Dermis blood vessel endothelial cell (primary cell): ENCODE measurements at regions not wholly inside any gene's neighbourhood (a gene's known extent, or its start where the extent isn't known, plus 50 kb on each side); places are given as distances from the start of the nearest gene placed in this dataset.
"Not testable (repeated sequence)": the region's sequence is repeated elsewhere in the genome, so short reads cannot be mapped to it uniquely, and the experiment has no call there.

Experiments used
- DNase-seq: peaks from one replicate; pipeline ENCODE4 v3.0.0; 2010

DNA sequence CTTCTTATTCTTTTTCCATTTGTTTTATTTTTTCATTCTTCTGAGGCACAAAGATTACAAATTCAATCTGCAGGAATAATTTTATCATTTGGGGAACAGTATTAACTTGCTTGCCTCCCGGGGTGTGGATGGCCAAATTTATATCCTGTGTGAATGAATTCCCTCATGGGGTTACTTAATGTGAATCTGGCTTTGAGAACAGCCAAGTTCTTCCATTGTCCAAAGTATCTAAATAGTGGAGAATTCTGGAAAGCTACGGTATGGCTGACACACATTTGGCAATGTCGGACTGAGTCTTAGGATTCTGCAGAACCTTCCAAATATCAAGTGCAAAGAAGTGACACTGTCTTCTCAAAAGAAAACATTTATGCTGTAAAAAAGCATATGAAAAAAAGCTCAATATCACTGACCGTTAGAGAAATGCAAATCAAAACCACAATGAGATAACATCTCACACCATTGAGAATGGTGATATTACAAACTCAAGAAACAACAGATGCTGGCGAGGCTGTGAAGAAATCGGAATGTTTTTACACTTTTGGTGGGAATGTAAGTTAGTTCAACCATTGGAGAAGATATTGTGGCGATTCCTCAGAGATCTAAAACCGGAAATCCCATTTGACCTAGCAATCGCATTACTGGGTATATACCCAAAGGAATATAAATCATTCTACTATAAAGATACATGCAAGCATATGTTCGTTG is 620.2 kb downstream of the EFNB2 start:
- no peak for DNase-seq

DNA sequence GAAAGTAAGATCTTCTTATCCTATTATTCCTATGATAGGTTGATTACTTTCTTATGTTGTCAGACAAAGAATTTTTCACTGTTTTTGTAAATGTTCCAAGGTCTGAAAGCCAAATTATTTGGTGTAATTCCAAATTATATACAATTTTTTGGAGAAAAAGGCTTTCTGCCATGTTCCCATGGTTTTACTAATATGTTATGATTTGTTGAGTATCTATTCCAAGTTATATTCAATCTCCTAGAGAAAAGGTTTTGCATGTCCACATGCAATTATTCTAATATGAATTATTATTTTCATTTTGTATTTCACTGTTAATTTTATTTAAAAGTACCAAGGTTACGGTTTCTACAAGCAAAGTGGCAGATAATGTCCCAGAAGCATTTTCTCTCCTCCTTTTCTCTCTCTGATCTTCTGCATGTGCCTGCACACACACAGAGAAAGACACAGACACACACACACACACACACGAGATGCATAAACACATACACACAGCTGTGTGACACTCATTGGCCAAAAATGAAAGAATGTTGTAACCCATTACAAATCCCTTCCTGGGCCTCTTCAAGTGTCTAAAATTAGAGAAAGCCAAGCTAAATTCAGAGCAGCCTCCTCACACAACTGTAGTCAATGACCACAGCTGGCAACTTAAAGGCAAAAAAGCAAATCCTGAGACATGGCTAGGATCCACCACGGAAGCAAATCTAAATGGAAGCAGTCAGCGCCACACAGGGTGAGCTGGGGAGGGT is 621.0 kb downstream of the EFNB2 start:
- DNase-seq = no peak

DNA sequence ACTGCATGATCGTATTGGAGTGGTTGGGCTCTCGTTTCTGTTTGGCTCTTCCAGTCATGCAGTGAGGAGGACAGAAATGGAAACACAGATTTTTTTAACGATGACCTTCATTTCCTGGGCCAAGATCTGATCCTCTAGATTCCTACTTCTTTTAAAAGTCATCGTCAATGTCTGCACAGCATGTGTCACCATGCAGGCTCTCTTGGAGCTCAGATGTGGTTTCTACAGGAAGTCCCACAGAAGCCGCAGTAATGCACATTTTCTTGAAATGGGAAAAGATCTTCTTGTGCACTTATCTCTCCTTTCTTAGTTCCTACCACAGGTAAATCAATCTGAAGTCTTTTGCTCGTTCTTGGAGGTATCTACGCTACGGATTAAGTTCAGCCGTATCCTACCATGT is 626.9 kb downstream of the EFNB2 start:
- DNase-seq = no peak

DNA sequence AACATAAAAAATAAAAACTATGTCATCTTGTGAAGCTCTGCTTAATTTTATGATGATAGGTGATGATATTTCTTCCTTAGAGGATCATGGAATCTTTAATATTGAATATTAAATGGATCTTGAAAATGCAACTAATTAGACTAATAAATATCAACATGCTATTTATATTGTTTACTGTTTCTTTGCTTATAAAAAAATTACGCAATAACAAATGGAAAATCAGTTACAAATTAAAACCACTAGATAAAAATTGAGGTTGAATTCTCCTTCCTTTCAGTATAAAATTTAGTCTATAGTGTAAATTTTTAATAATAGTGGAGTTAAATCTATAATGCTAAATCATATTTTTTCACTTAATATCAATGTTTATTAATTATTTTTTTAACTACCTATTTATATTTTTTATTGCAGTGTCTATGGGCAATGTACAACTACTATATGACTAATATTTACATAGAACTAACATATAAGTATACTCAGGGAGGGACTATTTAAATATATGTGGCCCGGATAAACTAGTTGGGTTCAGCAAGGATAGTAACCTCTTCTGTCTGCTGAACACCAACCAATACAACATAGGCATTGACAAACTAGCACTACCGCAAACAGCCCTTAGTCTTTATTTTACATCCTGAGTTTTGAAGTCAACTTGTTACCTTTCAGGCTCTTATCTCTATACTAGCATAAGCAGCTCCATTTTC is 628.0 kb downstream of the EFNB2 start:
- no peak for DNase-seq

DNA sequence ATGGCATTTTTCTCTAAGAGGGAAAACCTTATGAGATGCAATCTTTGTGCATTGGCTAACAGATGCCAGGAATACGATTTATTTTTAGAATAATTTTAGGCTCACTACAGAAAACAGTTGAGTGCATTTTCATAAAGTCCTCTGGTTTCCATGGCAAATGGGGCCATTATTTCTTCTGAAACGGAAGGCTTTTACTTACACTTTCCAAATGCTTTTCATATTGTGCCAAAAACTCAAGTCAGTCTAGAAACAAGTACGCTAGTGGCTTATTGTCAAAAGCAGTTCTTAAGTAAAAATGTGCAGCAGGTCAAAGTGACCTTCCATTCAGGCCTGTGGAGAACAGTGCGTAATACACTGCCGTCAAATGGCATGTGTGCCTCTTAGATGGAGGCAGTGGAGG is 628.7 kb downstream of the EFNB2 start:
- no peak for DNase-seq

DNA sequence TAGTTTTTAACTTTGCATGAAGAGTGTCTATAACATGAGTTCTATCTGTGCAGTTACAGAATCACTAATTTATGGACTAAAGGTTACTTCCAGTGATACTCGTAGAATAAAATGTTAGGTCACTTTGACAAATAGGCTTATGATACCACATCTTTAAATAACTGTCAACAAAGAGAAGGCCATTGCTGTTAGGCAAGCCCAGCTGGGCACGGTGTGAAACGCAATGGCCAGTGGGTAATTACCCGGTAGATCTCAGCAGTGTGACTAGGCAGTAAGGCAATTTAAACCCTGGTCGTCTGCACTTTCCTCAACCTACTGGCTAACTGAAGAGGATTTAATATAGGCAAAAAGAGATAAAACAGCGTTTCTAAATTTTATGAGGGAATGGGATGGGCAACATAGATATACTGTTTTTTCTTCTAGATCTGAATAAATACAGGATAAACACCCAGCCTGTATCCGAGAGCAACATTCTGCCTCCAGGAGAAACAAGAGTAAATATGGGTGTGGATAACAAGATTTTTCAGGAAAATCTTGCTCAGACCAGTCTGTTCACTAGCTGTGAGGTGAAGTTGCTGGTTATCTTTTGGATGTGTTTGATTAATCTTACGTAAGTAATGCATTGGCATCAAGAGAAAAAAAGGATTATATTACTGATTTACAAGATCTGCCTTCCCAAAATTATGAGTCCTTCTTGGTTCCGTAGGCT is 631.3 kb downstream of the EFNB2 start:
- no peak for DNase-seq

DNA sequence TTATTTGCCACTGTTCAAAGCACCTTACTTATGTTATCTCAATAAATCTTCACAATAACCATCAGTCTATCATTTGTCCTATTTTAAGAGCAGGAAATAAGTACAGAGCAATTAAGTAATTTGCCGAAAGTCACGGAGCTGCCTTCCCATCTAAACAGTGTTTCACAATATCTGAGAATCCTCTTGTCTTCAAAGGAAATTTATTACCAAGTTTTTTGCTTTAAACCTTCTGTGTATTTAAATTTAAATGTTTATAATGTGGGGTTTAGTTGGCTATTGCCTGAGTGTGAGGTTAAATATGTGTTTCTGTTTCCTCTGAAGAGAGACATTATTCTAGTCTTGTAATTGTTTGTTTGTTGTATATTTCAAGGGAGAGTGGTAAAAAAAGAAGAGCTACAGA is 633.1 kb downstream of the EFNB2 start:
- no peak for DNase-seq

DNA sequence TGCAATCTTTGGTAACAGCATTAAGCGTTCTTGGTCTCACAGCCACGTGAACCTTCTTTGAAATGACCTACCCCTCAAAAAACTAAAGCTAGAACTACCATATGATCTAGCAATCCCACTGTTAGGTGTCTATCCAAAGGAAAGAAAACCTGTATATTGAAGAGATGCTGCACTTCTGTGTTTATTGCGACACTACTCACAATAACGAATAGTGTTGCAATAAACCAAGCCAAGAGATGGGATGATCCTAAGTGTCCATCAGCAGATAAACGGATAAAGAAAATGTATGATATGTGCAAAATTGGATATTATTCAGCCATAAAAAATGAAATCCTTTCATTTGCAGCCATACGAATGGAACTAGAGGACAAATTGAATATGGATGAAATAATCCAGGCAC is 637.9 kb downstream of the EFNB2 start:
- DNase-seq = no peak

DNA sequence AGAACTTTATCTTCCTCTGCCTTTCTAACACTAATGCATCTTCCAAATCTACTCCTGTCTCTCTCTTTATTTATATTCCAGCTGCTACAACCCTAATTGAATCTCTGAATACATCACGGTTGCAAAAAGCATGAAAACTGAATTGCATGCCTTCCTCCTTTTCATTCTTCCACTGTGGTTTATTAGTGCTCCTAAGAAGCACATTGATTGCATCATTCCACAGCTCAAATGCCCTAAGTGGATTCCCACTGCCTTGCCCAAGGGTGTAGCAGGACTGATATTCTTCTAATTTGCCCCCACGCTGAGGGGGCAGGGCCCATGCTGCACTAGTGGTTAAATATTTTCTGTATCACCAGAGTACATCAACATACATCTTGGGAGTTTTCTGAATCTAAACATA is 640.8 kb downstream of the EFNB2 start:
- DNase-seq = no peak

DNA sequence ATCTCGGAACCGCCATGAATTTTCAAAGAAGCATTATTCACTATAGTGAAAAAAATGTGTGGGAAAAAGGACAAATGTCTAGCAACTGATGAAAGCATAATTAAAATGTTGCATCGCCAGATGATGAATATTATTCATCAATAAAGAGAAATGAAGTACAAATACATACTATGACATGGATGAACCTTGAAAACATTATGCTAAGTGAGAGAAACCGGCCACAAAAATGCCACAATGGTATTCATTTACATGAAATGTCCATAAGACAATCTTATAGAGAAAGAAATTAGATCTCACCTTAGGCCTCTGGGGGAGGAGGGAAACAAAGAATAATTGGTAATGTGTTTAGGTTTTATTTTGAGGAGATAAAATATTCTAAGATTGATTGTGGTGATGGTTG is 645.0 kb downstream of the EFNB2 start:
- no peak for DNase-seq

DNA sequence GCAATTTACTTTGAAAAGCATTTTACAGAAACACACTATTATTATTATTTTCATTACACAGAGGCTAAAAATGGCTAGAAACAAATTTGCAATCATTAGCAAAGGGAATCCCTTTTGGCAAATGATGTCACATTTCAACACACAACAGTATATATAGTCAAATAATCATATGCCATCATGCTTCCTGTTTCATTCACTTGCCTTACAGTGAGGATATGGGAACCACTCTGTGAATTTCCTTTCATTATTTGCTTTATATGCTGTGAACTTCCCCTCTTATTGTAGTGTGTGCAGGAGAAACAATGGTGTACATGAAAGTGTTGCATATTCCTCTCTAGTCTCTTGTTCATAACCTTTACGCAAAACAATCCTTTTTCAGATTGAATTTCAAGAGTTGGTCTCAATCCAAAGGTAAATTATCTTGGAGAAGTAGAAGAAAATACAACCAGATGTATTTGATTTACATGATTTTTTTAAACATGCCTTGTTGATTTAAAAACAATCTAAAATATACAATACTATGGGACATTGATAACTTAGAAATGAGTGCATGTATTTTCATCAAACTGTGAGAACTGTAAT is 657.3 kb downstream of the EFNB2 start:
- peak; percentile 62 for DNase-seq

DNA sequence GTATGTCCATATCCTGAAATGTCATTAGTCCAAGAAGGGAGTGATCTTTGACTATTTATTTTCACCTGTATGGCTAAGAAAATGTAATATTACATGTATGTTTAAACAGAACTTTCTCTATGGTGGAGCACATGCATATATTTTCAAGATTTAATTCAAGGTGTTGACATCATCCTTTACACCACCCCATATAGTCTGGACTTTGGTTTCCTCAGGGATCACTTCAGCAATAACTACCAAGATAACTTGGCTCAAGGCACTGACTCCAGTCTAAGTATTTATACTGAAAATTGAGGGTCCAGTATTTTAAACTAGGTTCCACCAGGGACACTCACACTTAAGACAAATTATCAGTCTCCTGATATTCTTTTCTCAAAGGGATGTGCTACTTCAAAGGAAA is 660.6 kb downstream of the EFNB2 start:
- no peak for DNase-seq

DNA sequence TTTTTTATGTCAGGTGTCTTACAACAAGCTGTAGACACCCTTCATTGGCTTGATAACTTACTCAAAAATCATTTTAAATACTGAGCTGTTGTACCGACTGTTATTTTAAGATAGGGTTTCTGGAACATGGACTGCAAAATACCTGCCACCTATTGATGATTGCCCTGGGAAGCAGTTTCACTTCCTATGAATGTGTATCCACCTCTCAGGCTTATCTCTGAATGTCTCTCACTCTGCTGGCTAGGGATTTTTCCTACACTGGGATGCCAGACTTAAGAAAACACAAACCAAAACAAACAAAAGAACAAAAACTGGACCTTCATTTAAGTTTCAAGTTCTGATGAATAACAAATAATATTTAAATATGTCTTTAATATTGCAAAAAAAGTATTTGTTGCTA is 663.7 kb downstream of the EFNB2 start:
- DNase-seq = no peak

DNA sequence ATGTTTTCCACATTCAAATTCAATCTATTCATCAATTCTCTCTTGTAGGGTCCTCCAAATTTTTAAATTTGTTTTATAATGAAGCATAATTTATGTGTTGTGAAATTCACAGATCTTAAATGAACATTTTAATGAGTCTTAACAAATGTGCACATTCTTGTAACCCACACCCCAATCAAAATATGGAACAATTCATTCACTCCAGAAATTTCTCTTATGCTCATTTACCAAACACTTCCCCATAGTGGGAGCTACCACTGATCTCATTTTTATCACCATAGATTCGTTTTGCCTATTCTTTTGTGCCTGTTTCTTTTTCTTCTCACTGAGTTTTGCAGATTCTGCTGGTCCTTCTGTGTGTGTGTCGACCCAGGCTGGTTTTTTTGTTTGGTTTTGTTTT is 664.1 kb downstream of the EFNB2 start:
- DNase-seq = no peak

DNA sequence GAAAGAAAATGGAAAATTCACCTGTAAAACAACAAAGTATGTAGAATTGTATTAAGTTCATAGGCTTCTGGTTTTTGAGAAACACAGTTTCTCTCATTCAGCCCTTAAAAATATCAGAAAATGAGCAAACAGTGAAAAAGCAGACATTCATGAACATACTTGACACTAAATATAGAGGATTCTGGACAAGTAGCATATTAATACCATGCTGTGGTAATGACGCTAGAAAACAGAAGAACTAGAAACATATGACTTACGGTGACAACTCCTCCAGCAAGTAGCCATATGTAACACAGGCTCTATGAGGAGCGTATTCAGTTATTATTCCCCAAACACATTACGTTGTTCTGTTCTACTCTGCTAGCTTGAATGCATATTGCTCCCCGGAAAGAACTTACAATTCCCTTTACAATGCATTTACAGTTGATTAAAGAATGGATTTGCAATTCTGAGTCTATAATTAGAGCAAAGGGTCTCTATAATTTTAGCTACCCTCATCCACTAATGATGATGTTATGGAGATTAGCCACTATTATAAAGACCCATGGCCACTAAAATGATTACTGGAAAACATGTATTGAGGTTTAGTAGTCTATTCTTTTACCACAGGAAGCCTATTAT is 672.1 kb downstream of the EFNB2 start:
- DNase-seq = no peak

DNA sequence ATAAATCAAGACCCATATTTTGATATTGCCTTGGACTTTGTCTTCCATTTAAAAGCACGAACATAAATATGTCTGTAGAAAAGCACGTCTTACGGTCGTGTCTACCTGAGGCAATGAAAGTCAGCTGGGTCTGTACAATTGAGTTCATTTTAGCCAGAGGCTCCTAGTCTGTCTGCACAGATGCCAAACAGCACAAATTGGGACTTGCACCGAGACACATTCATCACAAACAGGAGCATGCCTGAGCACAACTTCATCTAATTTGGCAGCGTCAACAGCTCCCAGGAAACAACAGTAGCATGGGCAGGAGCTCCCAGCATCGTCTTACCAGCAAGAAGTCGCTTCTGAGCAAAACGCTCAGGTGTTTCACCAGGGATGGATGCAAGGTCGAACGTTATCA is 687.0 kb downstream of the EFNB2 start:
- no peak for DNase-seq

DNA sequence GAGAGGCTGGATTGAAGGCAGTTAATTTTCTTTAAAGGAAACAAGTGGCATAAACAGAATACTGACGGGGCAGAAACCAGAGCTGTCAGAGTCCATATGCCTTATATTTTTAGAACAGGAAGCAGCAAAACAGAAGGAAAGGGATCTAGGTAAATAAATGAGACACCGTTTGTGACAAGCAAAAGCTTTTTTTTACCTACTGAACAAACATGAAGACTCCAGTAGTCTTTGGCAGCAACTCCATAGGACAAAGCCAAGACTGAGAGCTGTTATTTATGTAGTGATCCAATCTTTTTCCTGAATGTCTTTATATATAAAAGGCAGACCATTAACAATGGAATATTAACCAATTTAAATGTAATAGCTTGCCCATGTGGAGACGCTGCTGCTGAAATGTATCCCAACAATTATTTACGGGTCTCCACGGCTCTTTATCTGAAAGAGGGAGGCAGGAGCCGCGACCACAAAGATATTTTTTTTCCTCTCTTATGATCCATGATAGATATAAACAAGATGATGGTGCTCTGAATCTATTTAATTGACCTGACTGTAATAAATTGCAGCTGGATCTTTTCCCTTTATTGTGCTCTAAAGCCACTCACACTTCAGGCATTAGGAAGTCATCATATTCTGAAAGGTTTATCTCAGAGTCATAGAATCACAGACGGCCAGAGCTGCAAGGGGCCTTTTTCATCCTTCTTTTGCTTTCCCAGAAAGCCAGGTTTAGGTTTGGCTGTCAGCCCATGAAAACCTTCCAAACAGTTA is 687.8 kb downstream of the EFNB2 start:
- DNase-seq = no peak

DNA sequence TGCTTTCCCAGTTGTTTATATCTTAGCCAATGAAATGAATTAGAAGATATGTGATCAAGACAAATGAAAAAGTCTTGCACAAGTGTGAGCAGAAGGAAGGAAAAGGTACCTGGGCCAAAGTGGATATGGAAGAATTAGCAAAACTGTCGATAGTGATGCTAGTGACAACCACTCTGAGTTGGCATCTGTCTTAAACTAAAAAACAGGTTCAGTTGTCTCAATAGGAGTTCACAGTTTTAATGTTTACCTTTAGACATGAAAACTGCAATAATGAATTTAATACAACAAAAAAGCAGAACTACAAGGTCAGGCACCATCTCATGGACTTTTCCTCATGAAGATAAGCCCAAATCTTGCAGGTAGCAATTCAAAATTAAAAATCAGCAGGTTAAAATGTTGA is 688.5 kb downstream of the EFNB2 start:
- DNase-seq = no peak

DNA sequence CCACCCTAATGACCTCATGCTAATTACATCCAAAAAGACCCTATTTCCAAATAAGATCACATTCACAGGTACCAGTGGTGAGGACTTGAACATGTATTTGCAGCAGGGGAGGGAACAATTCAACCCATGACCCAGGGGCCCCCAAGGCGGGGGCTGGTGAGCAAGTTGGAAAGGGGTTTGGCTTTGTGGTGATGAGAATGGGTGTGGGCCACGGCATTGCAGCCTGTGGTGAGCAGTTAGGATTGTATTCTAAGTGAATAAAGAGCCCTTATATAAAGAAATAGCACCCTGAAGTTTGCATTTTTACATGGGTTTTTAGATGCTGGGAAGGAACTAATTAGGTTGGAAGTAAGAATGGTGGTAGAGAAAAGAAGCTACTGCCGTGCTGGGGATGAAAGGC is 694.2 kb downstream of the EFNB2 start:
- DNase-seq = no peak

DNA sequence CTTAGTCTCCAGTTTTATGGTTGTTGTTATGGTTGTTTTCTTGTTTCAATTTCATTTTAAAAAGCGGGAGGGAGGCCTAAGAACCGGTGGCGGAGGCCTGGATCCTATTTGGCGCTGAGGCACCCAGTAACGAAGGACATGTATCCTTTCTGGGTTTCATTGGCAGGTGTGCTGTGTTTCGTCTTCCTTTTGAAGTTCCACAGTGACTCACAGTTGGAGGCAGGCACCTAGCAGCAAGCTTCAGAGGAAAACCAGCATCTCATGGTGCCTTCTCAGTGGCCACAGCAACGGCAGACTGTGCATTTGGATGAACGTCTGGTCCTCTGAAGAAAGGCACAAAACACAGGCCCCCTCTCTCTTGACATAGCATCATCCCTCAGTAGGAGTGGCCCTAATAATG is 697.2 kb downstream of the EFNB2 start:
- DNase-seq = no peak

DNA sequence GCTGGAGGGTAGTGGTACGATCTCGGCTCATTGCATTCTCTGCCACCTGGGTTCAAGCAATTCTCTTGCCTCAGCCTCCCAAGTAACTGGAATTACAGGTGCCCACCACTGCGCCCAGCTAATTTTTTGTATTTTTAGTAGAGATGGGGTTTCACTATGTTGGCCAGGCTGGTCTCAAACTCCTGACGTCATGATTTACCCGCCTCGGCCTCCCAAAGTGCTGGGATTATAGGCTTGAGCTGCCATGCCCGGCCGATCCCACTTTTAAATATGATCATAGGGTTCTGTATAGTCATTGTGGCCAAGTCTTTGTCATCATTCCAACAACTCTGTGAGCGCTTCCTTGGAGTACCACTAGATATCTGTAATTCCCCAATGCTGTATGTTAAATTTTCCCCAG is 698.2 kb downstream of the EFNB2 start:
- DNase-seq = not testable (repeated sequence)

DNA sequence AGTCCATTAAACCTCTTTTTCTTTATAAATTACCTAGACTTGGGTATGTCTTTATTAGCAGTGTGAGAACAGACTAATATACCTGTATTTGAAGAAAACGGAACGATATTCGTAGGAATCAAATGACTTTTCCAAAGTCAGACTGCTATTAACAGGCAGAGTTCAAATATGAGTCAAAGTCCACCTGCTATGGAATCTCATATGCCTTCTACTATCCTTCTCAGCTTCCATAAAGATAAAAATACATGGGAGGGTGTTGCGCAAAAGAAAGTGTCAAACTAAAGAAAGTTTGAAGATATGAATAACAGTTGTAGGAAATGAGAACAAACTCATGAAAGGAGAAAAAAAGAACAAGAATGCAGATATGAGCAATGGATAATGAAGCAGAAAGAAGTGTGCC is 704.6 kb downstream of the EFNB2 start:
- DNase-seq = no peak
